CD14-positive monocyte (primary cell): ENCODE measurements at regions not wholly inside any gene's neighbourhood (a gene's known extent, or its start where the extent isn't known, plus 50 kb on each side); places are given as distances from the start of the nearest gene placed in this dataset.

Experiments
- DNase-seq, 3 donors: peaks; one replicate each; pipeline ENCODE4 v3.0.0-alpha.2; 2011 to 2022
- H2AFZ ChIP-seq: 2 replicates; pipeline ENCODE4 v1.6.0; 2012; ENCODE audit warnings: mild to moderate bottlenecking, low read depth, low read length, inconsistent platforms; ENCODE audit not compliant: insufficient read depth, poor library complexity, severe bottlenecking
- H3K27ac ChIP-seq, 2 donors: 1 replicate in 1 of 2; 2 replicates in 1 of 2; pipeline ENCODE4 v1.5.1; 2012 to 2013; ENCODE audit warnings: low read length in 2 of 2, control low read depth in 1 of 2, inconsistent platforms in 1 of 2, low read depth in 1 of 2, mild to moderate bottlenecking in 1 of 2
- H3K27me3 ChIP-seq, 2 donors: one replicate each; pipeline versions ENCODE4 v1.6.0 to v1.6.1; 2011 to 2013; ENCODE audit warnings: low read length in 2 of 2; ENCODE audit not compliant: control insufficient read depth in 2 of 2, insufficient read depth in 2 of 2
- H3K36me3 ChIP-seq, 2 donors: replicated peaks in 1 of 2; 1 replicate in 1 of 2; 2 replicates in 1 of 2; pipeline versions ENCODE4 v1.5.1 to v1.6.1; 2012 to 2013; ENCODE audit warnings: low read length in 2 of 2, control low read depth in 1 of 2, inconsistent platforms in 1 of 2, mild to moderate bottlenecking in 1 of 2; ENCODE audit not compliant: insufficient read depth in 2 of 2, control insufficient read depth in 1 of 2
- H3K4me1 ChIP-seq, 2 donors: 1 replicate in 1 of 2; 2 replicates in 1 of 2; pipeline versions ENCODE4 v1.5.1 to v1.6.1; 2012 to 2013; ENCODE audit warnings: low read length in 2 of 2, control low read depth in 1 of 2, inconsistent platforms in 1 of 2, mild to moderate bottlenecking in 1 of 2, moderate library complexity in 1 of 2; ENCODE audit not compliant: insufficient read depth in 2 of 2, control insufficient read depth in 1 of 2
- H3K4me2 ChIP-seq: replicated peaks from 2 replicates; pipeline ENCODE3; 2012; ENCODE audit warnings: low read length, moderate library complexity, mild to moderate bottlenecking; ENCODE audit not compliant: poor library complexity, severe bottlenecking; ENCODE audit errors: extremely low read depth
- H3K4me3 ChIP-seq, 3 experiments: fragments of 200-600 bp in 1 of 3; sonication (generic) in 1 of 3; replicated peaks in 1 of 3; 1 replicate in 2 of 3; 2 replicates in 1 of 3; pipeline ENCODE4 v1.5.1; 2011 to 2013; ENCODE audit warnings: low read length in 3 of 3, mild to moderate bottlenecking in 3 of 3, control low read depth in 2 of 3, low read depth in 2 of 3, inconsistent platforms in 1 of 3, moderate library complexity in 1 of 3
- H3K79me2 ChIP-seq: 2 replicates; pipeline ENCODE4 v1.6.0; 2012; ENCODE audit warnings: mild to moderate bottlenecking, control low read depth, inconsistent platforms, low read length, moderate library complexity; ENCODE audit not compliant: insufficient read depth
- H3K9ac ChIP-seq: 2 replicates; pipeline ENCODE4 v1.6.0; 2017; ENCODE audit warnings: low read length, mild to moderate bottlenecking; ENCODE audit not compliant: insufficient read depth, poor library complexity, severe bottlenecking
- H3K9me3 ChIP-seq, 2 donors: replicated peaks in 1 of 2; 1 replicate in 1 of 2; 2 replicates in 1 of 2; pipeline versions ENCODE4 v1.5.1 to v1.6.1; 2012 to 2013; ENCODE audit warnings: low read length in 2 of 2, control low read depth in 1 of 2; ENCODE audit not compliant: control insufficient read depth in 1 of 2, insufficient read depth in 1 of 2
- H4K20me1 ChIP-seq: 2 replicates; pipeline ENCODE4 v1.6.0; 2012; ENCODE audit warnings: mild to moderate bottlenecking, low read length, control low read depth, moderate library complexity; ENCODE audit not compliant: insufficient read depth
- H3K27ac Mint-ChIP-seq, 7 donors: one replicate each; pipeline ENCODE4 v1.8.0; 2020; ENCODE audit warnings: mild to moderate bottlenecking in 7 of 7, mixed read lengths in 7 of 7, moderate library complexity in 6 of 7, inconsistent platforms in 2 of 7
- H3K27me3 Mint-ChIP-seq, 3 donors: one replicate each; pipeline ENCODE4 v1.8.0; 2021 to 2022; ENCODE audit warnings: low read depth in 3 of 3, mild to moderate bottlenecking in 3 of 3, mixed read lengths in 3 of 3, moderate library complexity in 3 of 3, inconsistent platforms in 1 of 3
- H3K36me3 Mint-ChIP-seq, 2 donors: one replicate each; pipeline ENCODE4 v1.8.0; 2020; ENCODE audit warnings: mixed read lengths in 2 of 2, inconsistent platforms in 1 of 2, mild to moderate bottlenecking in 1 of 2
- H3K4me1 Mint-ChIP-seq: one replicate; pipeline ENCODE4 v1.8.0; 2020; ENCODE audit warnings: mild to moderate bottlenecking, mixed read lengths
- H3K4me3 Mint-ChIP-seq, 2 donors: one replicate each; pipeline ENCODE4 v1.8.0; 2020; ENCODE audit warnings: mild to moderate bottlenecking in 2 of 2, mixed read lengths in 2 of 2, moderate library complexity in 1 of 2
- H3K9me3 Mint-ChIP-seq, 7 donors: one replicate each; pipeline ENCODE4 v1.8.0; 2020 to 2022; ENCODE audit warnings: mixed read lengths in 7 of 7, mild to moderate bottlenecking in 6 of 7, moderate library complexity in 6 of 7, inconsistent platforms in 2 of 7
- WGBS: methylation state at CpG from one replicate; pipeline ENCODE4 v1.1.5; 2013; ENCODE audit warnings: missing lambda C conversion rate; ENCODE audit not compliant: insufficient coverage; 5-methylcytosine and 5-hydroxymethylcytosine counted together
- intact Hi-C, 2 donors: fragments of 100-400 bp; cut with micrococcal nuclease; formaldehyde crosslinking; loops; one replicate each; pipeline versions ENCODE4 v1.15.0 to v1.15.1; 2023
- TF ChIP-seq, protein P1 (sequence below): fragments of 200-600 bp; IDR thresholded peaks from one replicate; pipeline ENCODE4 v1.8.0; 2022; ENCODE audit warnings: antibody characterized with exemption, mild to moderate bottlenecking

DNA sequence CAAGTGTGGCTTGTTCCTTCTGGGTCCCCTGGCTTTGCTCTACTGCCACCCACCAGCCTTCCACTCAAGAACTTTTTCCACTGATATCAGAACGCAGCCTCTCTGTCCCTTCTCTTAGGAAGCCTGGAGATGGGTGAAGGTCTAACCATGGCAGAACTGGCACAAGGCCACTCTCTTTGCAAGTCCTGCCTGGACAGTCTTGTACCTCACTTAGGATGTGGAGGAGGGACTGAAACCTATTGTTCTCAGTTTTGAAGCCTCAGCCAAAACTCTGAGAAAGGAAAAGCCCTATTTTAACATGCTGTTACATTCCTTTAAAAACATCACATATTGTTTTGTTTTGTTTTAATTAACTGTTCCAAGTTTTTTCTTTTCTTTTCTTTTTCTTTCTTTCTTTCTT, 58.9 kb upstream of the NCOA1 start:
- DNase-seq, result no peak
- TF ChIP-seq, protein P1, sequence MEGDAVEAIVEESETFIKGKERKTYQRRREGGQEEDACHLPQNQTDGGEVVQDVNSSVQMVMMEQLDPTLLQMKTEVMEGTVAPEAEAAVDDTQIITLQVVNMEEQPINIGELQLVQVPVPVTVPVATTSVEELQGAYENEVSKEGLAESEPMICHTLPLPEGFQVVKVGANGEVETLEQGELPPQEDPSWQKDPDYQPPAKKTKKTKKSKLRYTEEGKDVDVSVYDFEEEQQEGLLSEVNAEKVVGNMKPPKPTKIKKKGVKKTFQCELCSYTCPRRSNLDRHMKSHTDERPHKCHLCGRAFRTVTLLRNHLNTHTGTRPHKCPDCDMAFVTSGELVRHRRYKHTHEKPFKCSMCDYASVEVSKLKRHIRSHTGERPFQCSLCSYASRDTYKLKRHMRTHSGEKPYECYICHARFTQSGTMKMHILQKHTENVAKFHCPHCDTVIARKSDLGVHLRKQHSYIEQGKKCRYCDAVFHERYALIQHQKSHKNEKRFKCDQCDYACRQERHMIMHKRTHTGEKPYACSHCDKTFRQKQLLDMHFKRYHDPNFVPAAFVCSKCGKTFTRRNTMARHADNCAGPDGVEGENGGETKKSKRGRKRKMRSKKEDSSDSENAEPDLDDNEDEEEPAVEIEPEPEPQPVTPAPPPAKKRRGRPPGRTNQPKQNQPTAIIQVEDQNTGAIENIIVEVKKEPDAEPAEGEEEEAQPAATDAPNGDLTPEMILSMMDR, result no peak
- intact Hi-C loops, result no loop called here
- Mint-ChIP-seq H3K36me3 (no peaks in the 10 kb centered on the region), H3K4me1 (peaks cover 37% of the 10 kb centered on the region), H3K4me3 (no peak overlapping the region), H3K9me3 (peaks cover 0 to 2% (median 0%) of the 10 kb centered on the region in 7 donors), H3K27ac (no peak overlapping the region), H3K27me3 (peaks cover 0 to 3% (median 3%) of the 10 kb centered on the region in 3 donors)
- H3K27me3 ChIP-seq, result no peaks in the 10 kb centered on the region
- no peaks in the 10 kb centered on the region for H3K79me2 ChIP-seq
- no peak overlapping the region for H3K27ac ChIP-seq
- H3K9me3 ChIP-seq, result no peaks in the 10 kb centered on the region
- no peak overlapping the region for H2AFZ ChIP-seq
- H3K9ac ChIP-seq, result no peak overlapping the region
- no peaks in the 10 kb centered on the region for H3K36me3 ChIP-seq
- H3K4me2 ChIP-seq, result no peak overlapping the region
- H4K20me1 ChIP-seq, result no peaks in the 10 kb centered on the region
- H3K4me1 ChIP-seq, result peaks cover 5 to 9% of the 10 kb centered on the region in 2 donors
- H3K4me3 ChIP-seq, result no peak overlapping the region
- no CpG with 5 or more reads among the region's 1 CpG for WGBS

DNA sequence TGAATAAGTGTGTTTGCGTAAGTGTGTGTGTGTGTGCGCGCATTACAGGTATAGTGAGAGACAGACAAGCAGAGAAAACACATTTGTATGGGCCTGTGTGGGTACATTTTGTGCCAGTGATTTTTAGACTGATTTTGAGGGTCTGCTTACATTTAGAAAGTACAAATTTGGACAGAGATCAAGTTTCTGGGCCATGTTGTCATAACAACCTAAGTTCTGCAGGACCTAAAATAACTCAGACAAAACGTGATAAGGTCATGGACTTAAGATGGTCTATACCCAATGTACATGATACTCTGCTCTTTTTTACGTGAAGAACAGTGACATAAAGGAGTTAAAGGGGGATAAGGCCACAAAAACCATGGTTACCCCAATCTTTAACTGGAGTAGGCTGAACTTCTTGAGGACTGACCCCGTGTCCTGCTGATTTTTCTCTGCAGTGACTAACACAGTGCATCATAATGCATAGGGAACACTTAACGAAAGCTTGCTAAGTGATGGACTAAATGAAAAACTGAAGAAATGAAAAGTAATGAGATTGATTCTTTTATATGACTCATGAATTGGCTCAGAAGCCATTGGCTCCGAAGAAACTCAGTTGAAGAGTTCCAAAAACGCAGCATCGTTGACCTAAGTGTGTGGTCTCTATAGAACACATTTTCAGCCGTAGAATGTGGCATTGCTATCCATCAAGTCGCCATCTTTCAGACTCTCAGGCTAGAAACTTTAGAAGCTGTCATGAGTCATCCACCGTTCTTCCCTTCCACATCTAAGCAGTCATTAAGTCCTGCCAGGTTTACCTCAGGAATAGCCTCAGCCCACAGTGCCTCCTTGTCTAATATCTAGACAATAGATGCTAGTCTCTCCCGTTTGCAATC, 61.6 kb upstream of the NCOA1 start:
- Histone ChIP-seq H3K36me3 (no peaks in the 10 kb centered on the region), H3K4me2 (no peak overlapping the region), H3K9me3 (no peaks in the 10 kb centered on the region), H3K27ac (no peak overlapping the region), H2AFZ (no peak overlapping the region), H3K79me2 (no peaks in the 10 kb centered on the region), H3K27me3 (no peaks in the 10 kb centered on the region), H3K4me1 (peaks cover 5 to 9% of the 10 kb centered on the region in 2 donors), H3K9ac (no peak overlapping the region), H4K20me1 (no peaks in the 10 kb centered on the region), H3K4me3 (no peak overlapping the region)
- TF ChIP-seq, protein P1, result no peak
- Mint-ChIP-seq H3K27ac (peak overlapping the region in 1 of 7 donors; percentile 19), H3K36me3 (no peaks in the 10 kb centered on the region), H3K9me3 (peaks cover 0 to 2% (median 0%) of the 10 kb centered on the region in 7 donors), H3K4me3 (no peak overlapping the region), H3K27me3 (peaks cover 0 to 6% (median 3%) of the 10 kb centered on the region in 3 donors), H3K4me1 (peaks cover 22% of the 10 kb centered on the region)
- no peak for DNase-seq
- intact Hi-C loops, result no loop called here
- WGBS, result 91% methylated on average over 12 of the region's 14 CpGs
